GM19238 (cell line): ENCODE measurements at regions not wholly inside any gene's neighbourhood (a gene's known extent, or its start where the extent isn't known, plus 50 kb on each side); places are given as distances from the start of the nearest gene placed in this dataset.
"Not testable (repeated sequence)": the region's sequence is repeated elsewhere in the genome, so short reads cannot be mapped to it uniquely, and the experiment has no call there.

ENCODE experiments used
- DNase-seq: peaks from one replicate; pipeline ENCODE4 v3.0.0; 2011; ENCODE audit warnings: low spot score; ENCODE audit not compliant: insufficient read length

DNA sequence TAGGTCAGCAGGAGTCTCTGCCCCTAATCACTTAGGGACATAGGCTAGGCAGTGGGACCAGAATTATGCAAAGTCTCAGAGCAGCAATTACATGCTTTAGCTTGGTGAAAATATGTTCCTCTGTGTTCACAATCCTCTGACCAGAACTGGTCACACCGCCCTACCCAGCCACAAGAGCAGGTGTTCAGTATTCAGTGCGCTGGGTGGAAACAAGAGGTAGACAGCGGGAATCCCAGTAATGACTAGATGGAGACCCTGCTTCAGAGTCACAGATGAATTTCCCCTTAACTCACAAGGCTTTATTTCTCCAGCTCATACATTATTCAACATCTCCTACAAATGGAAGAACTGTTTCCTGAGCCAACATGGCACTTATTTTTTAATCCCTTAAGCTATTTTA is 763.7 kb upstream of the POM121L12 start:
- no peak for DNase-seq

DNA sequence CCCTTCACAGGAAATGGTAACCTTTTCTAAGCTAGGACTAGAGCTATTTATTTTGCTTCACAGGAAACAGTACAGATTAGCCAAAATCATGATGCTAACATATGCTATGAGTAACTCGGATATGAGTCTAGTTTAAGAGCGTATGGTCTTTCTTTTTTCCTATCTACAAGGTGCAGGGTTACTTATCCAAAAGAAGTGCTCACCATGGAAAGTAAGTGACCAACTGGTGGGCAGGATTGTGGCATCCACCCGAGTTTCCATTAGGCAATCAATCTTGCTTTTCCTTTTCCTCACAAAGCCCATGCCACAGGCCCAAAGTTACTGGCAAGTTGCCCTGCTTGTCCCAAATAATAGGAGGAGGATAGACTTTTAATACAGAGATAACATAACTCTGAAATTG is 765.1 kb upstream of the POM121L12 start:
- no peak for DNase-seq

DNA sequence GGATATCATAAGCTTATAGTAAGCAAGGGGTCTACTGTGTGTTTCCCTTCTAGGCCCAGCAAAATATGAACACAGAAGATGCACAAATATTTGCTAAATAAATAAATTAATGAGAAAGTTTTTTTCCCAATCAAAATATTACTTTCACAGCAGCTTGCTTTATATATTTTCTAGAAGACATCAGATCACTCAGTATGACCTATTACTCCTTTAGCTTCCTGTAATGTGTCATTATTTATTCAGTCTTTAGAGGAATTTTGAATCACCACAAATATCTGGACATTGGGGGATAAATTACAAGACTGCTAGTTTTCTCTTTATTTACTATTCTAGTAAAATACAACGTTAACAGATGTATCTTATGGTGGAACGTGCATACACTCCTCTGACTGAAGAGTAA is 765.8 kb upstream of the POM121L12 start:
- DNase-seq = no peak

DNA sequence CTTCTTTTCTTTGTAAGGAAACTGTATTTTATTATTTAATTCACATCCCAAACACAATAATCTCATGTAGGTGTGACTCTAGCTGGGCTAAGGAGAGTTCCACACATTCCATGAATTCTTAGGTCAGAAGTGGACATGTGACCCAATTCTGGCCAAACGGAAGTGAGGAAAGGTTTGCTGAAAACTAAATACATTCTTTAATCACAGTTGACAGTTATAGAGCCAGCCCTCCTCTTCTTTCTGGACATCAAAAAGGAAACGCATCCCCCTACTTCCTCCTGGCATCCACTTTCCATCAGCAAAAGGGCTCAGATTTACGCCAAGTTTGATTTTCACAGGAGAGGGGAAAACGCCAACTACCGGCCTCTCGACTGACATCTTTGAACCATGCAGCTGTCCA is 774.4 kb upstream of the POM121L12 start:
- no peak for DNase-seq

DNA sequence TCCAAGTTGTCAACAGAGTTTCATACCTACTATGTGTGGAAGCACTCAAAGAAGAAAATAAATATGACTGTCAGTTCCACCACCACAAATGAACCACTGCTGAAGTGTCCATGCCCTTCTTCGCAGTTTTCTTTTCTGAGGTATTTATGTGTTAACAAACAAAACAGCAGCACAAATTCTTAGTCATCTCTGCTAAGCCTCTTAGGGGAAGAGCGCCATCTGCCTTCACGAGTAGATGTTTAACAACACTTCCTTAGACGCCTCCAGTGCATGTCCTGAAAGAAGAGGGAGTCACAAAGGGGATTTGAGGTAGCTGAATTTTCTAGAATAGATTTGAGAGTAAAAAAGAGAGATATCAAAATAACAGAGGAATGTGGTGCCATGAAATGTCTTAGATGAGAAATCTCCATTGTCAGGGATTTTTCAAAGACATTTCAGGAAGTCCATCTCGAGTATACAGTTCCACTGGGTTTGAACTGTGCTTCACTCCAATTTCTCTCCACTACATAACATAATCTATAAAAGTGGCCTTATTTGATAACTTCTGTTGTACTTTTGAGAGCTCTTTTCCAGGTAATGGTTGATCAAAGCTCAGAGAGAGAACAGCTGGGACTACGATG is 775.3 kb upstream of the POM121L12 start:
- no peak for DNase-seq

DNA sequence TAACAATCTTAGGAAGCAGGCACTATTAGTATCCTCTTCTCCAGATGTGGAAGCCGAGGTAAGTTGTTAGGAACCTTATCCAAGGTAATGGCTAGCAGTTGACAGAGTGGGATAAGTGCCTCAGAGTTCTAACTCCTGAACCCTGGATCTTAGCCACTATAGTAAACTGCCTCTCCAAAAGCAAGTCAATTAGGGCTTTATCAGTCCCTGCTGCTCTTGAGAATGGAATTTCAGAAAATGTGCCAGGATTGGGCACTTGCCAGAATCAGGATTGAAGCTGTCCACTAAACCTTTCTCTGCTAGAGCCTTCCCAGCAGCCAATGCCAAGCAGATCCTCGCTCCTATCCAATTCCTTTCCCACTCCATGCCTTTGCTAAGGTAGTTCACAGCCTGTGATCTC is 777.5 kb upstream of the POM121L12 start:
- DNase-seq = no peak

DNA sequence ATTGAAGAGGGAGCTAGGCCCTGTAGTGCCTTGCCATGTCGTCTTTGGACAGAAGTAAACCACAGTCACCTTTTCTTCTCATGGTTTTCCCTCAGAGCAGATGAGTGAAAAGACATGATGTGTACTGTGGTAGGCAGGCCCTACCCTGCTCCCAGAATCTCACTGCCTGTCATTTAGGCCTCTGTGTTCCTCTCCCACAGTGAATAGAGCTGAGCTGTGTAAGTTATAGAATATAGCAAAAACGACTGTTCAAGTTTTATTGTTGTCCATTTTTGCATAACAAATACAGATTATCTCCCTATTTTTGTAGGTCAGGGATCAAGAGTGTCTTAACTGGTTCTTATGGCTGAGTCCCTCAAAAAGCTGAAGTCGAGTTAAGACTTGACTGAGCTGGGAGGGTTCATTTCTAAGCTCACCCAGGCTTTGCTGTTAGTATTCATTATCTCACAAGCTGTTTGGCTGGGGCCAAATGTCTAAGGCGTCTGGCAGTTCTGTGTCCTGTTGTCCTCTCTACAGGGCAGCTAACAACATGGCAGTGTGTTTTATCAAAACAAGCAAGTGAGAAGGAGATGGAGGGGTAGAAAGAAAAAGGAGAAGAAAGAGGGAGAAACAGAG is 780.9 kb upstream of the POM121L12 start:
- no peak for DNase-seq

DNA sequence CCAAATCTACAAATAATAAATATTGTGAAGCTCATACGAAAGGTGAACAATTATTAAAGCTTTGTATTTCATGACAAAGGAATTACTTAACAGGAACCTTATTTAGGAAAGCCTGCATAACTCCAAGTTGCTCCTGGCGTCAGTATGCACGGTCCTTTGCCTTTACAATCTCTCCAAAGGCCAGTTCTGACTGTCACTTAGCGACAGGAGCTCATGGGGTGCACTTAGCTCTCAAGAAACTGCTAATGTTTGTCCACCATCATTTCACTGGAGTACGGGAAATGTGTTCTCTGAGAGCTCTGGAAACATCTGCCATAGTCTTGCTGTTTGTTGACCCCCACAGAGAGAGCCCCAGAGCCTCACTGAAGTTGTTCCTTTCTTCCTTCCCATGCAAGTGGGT is 781.5 kb upstream of the POM121L12 start:
- no peak for DNase-seq

DNA sequence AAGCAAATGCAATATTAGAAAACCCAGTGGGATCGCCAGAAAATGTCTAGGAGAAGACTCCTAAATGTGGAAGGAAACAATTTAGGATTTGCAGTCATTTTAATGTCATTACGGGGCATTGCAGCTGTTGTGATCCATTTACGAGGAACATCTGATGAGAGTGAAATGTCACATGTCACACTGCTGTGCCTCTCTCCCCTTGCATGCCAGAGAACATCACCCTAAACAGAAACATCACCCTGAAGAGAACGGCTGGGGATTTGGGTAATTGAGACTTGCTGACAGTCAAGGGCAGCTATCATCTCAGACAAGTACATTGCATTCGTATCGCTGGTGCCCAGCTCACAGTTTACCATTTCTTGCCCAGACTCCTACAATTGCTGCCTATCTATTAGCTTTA is 785.7 kb upstream of the POM121L12 start:
- no peak for DNase-seq

DNA sequence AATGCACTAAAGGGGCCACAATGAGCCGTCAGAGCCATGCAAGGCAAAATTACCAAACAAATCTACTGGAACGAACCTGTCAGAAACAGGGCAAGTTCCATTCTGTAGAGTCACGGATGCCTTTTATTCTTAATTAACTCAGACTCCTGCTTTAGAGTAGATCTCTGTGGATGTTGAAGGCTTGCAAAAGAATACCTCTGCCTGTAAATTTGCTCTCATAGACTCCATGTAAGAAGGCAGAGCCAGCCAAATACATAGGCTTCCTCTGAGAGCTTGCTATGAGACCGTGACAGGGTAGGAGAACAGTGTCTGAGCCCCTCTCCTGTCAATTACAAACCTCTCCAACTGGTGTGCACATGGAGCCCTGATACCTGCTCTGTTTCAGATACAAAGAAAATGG is 787.9 kb upstream of the POM121L12 start:
- DNase-seq = no peak

DNA sequence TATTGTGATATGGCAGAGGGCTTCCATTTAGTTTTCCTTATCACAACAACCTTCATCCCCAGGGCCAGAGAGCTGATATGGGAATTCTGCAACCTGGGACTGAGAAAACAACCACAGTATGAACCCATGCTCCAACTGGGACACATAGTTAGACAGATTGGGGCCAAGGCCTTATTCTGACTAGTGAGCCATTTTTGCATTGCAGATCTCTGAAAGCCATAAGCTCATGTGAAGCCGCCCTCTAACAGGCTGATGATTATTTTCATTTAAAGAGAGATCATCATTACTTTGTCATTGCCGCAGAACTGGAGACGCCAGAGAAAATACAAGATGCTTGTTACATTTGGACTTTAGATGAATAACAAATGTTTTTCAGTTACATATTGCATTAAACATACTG is 791.7 kb upstream of the POM121L12 start:
- DNase-seq = no peak

DNA sequence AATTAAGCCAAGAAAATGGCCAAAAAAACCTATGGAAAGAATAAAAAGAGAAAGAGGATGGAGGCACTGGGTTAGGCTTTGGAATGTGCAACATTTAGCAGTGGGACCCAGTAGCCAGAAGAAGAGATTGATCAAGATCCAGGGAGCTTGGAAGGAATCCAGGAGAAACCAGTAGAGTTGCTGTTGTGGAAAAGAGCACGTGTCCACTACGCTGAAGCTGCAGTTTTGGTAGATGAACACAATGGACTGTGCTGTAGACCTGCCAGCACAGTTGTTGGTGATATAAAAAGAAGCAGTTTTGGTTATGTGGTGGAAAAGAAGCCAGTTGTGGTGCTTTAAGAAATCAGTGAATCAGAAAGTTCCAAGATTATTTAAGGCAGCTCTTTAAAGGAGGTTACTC is 802.2 kb upstream of the POM121L12 start:
- no peak for DNase-seq

DNA sequence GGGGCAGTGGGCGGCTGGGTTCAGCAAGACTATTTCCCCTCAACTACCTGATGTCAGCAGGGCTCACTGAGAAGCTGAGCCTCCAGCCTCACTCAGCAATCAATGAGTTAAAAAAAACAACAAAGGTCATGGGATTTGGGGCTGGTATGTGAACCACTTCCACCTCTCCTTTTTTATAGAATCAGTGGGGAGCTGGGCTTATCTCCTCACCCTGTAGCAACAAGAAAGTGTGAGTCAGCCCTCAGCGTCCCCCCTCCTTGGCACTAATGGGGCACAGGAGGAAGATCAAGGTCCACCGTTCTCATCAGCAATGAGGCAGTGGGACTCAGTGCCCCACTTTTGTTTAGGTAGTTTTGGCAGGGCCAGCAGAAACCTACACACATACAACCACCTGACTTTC is 823.5 kb upstream of the POM121L12 start:
- no peak for DNase-seq

DNA sequence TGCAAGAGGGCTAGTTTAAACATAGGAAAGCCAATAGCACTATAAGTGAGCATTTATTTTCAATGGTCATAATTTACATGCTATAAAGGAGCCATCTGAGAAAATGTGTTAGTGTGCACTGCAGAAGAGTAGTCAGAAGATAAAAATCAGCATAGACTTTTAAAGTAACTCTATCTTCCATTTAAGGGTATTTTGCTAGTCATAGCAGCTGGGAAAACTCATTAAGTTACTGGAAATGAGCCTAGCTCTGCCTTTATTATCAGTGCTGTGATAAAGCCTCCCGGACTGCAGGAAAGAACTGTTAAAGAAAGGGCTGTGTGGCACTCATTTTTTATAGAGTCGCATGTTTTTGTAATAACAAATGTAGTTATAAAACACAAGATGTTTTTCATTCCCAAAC is 825.8 kb upstream of the POM121L12 start:
- no peak for DNase-seq

DNA sequence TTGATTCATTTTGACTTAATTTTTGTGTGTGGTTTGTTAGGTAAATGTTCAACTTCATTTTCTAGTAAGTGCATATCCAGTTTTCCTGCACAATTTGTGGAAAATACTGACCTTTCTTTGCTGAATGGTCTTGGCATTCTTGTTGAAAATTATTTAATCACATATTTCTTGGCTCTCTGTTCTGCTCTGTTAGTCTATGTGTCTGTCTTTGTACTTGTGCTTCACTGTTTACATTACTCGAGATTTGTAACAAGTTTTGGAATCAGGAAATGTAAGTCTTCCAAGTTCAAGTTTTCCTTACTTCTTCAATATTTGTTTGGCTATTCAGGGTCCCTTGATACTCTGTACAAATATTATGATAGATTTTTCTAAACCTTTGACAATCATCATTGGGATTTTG is 838.2 kb upstream of the POM121L12 start:
- no peak for DNase-seq

DNA sequence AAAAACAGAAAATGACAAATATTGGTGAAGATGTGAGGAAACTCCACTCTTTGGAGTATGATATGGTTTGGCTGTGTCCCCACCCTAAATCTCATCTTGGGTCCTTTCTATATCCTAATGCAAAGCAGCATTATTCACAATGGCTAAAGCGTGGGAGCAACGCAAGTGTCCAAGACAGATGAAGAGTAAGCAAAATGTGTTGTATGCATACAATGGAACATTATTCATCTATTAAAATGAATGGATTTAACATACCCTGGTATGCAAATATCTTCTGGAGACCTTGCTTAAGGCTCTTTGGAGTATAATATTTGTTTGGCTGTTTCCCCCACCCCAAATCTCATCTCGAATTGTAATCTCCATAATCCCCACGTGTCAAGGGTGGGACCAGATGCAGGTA is 839.8 kb upstream of the POM121L12 start:
- DNase-seq = no peak

DNA sequence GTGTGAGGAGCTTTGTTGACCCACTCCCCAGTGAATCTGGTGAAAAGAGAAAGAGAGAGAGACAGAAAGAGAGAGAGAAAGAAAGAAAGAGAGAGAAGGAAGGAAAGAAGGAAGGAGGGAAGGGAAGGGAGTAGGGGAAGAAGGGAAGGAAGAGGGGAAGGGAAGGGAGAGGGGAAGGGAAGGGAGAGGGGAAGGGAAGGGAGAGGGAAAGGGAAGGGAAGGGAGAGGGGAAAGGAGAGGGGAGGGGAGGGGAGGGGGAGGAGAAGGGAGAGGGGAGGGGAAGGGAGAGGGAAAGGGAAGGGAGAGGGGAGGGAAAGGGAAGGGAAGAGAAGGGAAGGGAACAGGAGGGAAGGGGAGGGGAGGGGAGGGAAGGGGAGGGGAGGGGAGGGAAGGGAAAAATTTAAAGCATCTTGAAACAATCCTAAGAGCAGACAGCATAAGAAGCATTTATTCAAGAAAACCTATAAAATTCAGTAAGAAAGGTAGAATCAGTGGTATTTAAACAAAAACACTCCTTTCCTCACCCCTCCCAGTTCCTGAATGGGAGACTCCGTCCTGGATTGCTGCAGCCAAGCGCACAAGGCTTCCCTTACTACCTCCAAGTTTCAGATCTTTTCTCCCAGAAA is 846.2 kb upstream of the POM121L12 start:
- DNase-seq = no peak

DNA sequence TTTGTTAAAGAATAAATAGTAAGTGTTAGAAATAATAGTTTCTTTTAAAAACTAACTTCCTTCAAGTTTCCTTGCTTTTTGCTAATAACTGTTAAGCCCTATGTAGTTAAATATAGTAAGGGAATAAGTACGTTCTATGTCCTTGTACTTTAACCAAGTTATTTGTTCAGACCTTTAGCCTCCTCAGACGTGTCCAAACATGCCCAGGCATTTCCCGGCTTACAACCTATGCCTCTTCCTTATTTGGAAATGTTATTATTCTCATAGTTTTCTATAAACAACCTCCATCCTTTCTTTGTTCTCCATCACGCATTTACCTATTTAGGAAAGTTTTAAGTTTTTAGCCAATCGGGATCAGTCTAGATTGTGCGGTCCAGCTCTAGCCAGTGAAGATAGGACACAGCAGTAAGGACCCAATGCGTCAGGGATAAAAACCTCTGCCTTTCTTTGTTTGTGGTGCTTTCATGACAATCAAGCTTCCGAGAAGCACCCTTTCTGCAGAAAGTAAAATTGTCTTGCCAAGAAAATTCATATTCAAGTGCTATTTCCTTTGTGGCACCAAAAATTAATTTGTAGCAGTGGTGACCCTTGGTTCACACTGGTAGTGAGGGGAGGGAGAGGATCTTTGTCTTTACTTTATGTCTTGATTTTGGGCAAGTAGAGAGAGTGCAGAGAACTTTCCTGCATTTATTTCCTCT is 851.3 kb upstream of the POM121L12 start:
- no peak for DNase-seq

DNA sequence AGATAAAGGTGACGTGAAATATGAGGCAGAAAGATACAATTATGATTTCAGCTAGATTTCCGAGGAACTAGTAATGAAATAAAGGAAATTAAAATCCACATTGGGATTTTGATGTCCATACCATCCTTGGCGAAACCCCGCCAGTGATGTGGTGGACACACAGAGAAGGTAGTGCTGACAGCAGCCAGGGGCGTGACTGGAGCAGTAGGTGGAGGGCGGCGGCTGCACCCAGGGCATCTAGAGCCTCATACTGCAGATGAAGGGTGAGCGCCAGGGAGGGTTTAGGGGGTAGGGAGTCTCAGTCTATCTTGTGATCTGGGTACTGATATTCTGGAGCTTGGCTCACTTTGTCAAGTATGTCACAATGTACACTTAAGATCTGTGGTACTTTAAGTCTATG is 855.5 kb upstream of the POM121L12 start:
- no peak for DNase-seq

DNA sequence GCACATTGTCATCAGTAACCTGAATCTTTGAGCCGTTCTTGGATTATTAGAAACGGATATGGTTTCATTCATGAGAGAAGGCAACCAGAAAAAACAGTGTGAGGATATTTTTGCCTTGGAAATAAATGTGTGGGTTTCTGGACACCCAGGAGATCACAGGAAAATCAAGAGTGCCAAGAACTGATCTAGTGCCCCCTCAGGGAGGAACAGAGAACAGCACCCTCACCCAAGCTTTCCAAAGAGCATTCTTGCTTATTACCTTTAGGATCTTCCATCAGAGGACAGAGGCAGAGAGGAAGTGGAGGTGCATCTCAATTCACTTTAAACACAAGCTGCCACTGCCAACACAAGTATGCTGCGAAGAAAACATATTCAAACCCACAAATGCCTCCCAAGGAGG is 851.5 kb upstream of the COBL start:
- DNase-seq = no peak

DNA sequence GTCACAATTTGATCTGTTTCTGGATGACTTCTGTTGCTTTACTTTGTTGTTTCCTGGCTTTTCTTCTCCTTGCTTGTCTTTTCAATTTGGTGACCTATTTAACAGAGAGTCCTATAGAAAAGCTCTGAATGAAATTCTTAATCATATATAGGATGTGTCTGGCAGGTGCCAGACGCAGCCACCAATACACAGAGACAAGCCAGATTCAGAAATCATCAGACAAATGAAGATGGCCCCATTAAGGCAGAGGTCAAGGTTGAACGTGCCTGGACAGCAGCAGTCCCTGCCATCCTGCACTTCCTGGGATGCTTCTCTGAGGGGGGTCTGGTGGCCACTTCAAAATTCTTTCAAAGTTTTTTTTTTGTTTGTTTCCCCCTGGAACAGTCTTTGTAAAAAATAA is 846.7 kb upstream of the COBL start:
- no peak for DNase-seq

DNA sequence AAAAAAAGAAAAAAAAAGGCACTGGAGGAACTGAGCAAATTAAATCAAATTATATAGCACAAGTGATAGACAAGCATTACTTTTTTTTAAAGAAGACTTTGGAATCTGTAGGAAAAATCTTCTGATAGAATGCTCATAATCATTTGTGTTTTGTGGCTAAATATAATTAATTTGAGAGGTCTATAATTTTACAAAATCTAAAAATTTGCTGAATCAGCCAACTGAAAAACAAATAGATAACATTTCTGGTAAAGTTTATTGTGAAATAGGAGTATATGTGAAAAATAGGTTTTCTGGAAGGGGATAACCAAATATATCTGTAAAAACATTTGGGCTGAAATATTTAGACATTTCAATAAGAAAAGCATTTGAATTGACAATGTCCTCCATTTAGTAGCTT is 844.9 kb upstream of the COBL start:
- no peak for DNase-seq

DNA sequence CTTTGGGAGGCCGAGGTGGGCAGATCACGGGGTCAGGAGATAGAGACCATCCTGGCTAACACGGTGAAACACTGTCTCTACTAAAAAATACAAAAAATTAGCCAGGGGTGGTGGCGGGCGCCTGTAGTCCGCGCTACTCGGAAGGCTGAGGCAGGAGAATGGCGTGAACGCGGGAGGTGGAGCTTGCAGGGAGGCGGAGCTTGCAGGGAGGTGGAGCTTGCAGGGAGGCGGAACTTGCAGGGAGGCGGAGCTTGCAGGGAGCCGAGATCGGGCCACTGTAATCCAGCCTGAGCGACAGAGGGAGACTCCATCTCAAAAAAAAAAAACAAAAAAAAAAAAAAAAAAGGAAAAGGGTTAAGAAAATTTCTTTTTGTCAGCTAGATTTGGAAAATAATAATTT is 842.8 kb upstream of the COBL start:
- not testable (repeated sequence) for DNase-seq
